IMR-90 (cell line): ENCODE measurements at regions not wholly inside any gene's neighbourhood (a gene's known extent, or its start where the extent isn't known, plus 50 kb on each side); places are given as distances from the start of the nearest gene placed in this dataset.
A peak's percentile ranks its signal among the peaks of the same experiment; 100 is the strongest.

ENCODE experiments used
- ATAC-seq: fragments of 200-7000 bp; cut with Tn5 transposase; 2 replicates; pipeline ENCODE4 v1.9.1; 2020; ENCODE audit warnings: low read depth, mild to moderate bottlenecking, moderate library complexity
- BruUV-seq: library from RNA; stranded (reverse); fragments of 400-500 nt; replicated peaks from 2 replicates; lab custom pipeline; 2021; lab: Mats Ljungman, UMichigan
- CTCF ChIA-PET: fragments of 300-600 bp; formaldehyde crosslinking; extraction: SDS; loops from one replicate; lab custom pipeline; 2021; ENCODE audit warnings: antibody characterized with exemption; lab: Yijun Ruan, JAX
- POLR2A ChIA-PET: fragments of 300-600 bp; sonication (Branson Sonifier 250); formaldehyde crosslinking; loops from one replicate; lab custom pipeline; 2022; ENCODE audit warnings: antibody characterized with exemption; ENCODE audit not compliant: unreplicated experiment; lab: Charles Lee
- DNase-seq: peaks from one replicate; pipeline ENCODE4 v3.0.0; 2013
- H2AFZ ChIP-seq: replicated peaks from 2 replicates; pipeline ENCODE3; 2013; ENCODE audit warnings: low read length, mild to moderate bottlenecking; ENCODE audit not compliant: poor library complexity
- H2AK5ac ChIP-seq: 2 replicates; pipeline ENCODE4 v1.6.1; 2013; ENCODE audit warnings: low read depth, low read length, inconsistent platforms
- H2AK9ac ChIP-seq: replicated peaks from 2 replicates; pipeline ENCODE3; 2013; ENCODE audit warnings: mild to moderate bottlenecking, low read depth, low read length, moderate library complexity; ENCODE audit not compliant: poor library complexity
- H2BK120ac ChIP-seq: 2 replicates; pipeline ENCODE4 v1.6.1; 2013; ENCODE audit warnings: low read depth, low read length, inconsistent platforms
- H2BK15ac ChIP-seq: 3 replicates; pipeline ENCODE4 v1.6.1; 2013; ENCODE audit warnings: low read depth, low read length, inconsistent platforms
- H2BK20ac ChIP-seq: 2 replicates; pipeline ENCODE4 v1.6.1; 2013; ENCODE audit warnings: low read depth, mild to moderate bottlenecking, inconsistent platforms, low read length, moderate library complexity
- H2BK5ac ChIP-seq: 2 replicates; pipeline ENCODE4 v1.6.1; 2013; ENCODE audit warnings: mild to moderate bottlenecking, low read depth, low read length, inconsistent platforms; ENCODE audit not compliant: poor library complexity, severe bottlenecking
- H3K14ac ChIP-seq: replicated peaks from 2 replicates; pipeline ENCODE4 v1.6.1; 2013; ENCODE audit warnings: low read depth, low read length, inconsistent platforms
- H3K18ac ChIP-seq: 2 replicates; pipeline ENCODE4 v1.6.1; 2013; ENCODE audit warnings: low read depth, low read length, control low read depth
- H3K23ac ChIP-seq: 2 replicates; pipeline ENCODE4 v1.6.1; 2013; ENCODE audit warnings: low read depth, low read length, inconsistent platforms
- H3K27ac ChIP-seq: 2 replicates; pipeline ENCODE4 v1.5.1; 2013; ENCODE audit warnings: mild to moderate bottlenecking, control low read depth, low read length; ENCODE audit not compliant: insufficient read depth
- H3K27me3 ChIP-seq: 2 replicates; pipeline ENCODE4 v1.6.1; 2013; ENCODE audit warnings: low read length; ENCODE audit not compliant: control insufficient read depth, insufficient read depth
- H3K36me3 ChIP-seq: 2 replicates; pipeline ENCODE4 v1.6.1; 2013; ENCODE audit warnings: low read length, mixed read lengths; ENCODE audit not compliant: control insufficient read depth, insufficient read depth
- H3K4ac ChIP-seq: 2 replicates; pipeline ENCODE4 v1.6.1; 2013; ENCODE audit warnings: low read depth, low read length, inconsistent platforms
- H3K4me1 ChIP-seq: 2 replicates; pipeline ENCODE4 v1.6.1; 2013; ENCODE audit warnings: low read length, mixed read lengths; ENCODE audit not compliant: control insufficient read depth, insufficient read depth
- H3K4me2 ChIP-seq: 2 replicates; pipeline ENCODE4 v1.6.1; 2013; ENCODE audit warnings: low read depth, mild to moderate bottlenecking, control low read depth, low read length, moderate library complexity
- H3K4me3 ChIP-seq: 2 replicates; pipeline ENCODE4 v1.5.1; 2013; ENCODE audit warnings: low read depth, mild to moderate bottlenecking, control low read depth, low read length, moderate library complexity; ENCODE audit not compliant: insufficient read depth
- H3K56ac ChIP-seq: 2 replicates; pipeline ENCODE4 v1.6.1; 2013; ENCODE audit warnings: low read length, inconsistent platforms; ENCODE audit not compliant: insufficient read depth; ENCODE audit errors: extremely low read depth
- H3K79me1 ChIP-seq, 2 experiments: 2 replicates each; pipeline ENCODE4 v1.6.1; 2013; ENCODE audit warnings: low read length in 2 of 2, inconsistent platforms in 1 of 2, low read depth in 1 of 2
- H3K9ac ChIP-seq: 2 replicates; pipeline ENCODE4 v1.6.1; 2013; ENCODE audit warnings: low read depth, low read length, control low read depth
- H3K9me1 ChIP-seq: 2 replicates; pipeline ENCODE4 v1.6.1; 2013; ENCODE audit warnings: low read length, inconsistent platforms; ENCODE audit not compliant: insufficient read depth
- H3K9me3 ChIP-seq: 2 replicates; pipeline ENCODE4 v1.6.1; 2013; ENCODE audit warnings: low read length; ENCODE audit not compliant: control insufficient read depth, insufficient read depth
- H4K20me1 ChIP-seq: 2 replicates; pipeline ENCODE4 v1.6.1; 2013; ENCODE audit warnings: low read length, inconsistent platforms; ENCODE audit not compliant: insufficient read depth
- H4K5ac ChIP-seq: 2 replicates; pipeline ENCODE4 v1.6.1; 2013; ENCODE audit warnings: mild to moderate bottlenecking, low read depth, low read length, control low read depth
- H4K8ac ChIP-seq, 2 experiments: 2 replicates each; pipeline ENCODE4 v1.6.1; 2013; ENCODE audit warnings: low read depth in 2 of 2, low read length in 2 of 2, control low read depth in 1 of 2, inconsistent platforms in 1 of 2
- H4K91ac ChIP-seq: 2 replicates; pipeline ENCODE4 v1.6.1; 2013; ENCODE audit warnings: low read depth, low read length, inconsistent platforms; ENCODE audit not compliant: insufficient read depth
- SMC3 ChIP-seq: fragments of 150-350 bp; IDR thresholded peaks from 2 replicates; pipeline ENCODE4 v1.6.1; 2016; ENCODE audit warnings: low read depth, mild to moderate bottlenecking, antibody characterized with exemption, low read length, moderate library complexity
- USF2 ChIP-seq: fragments of 150-350 bp; IDR thresholded peaks from 2 replicates; pipeline ENCODE4 v1.6.1; 2017; ENCODE audit warnings: mild to moderate bottlenecking, antibody characterized with exemption, low read length, low read depth
- WGBS, 2 experiments: methylation state at CpG; one replicate each; pipeline versions ENCODE4 v1.1.5 to v1.1.7; 2013; ENCODE audit warnings: missing lambda C conversion rate in 2 of 2; ENCODE audit not compliant: insufficient read length in 1 of 2; ENCODE audit errors: extremely low coverage in 2 of 2; 5-methylcytosine and 5-hydroxymethylcytosine counted together
- dilution Hi-C: fragments of 300-500 bp; cut with HindIII; formaldehyde crosslinking; loops from one replicate; pipeline ENCODE4 v1.14.3; 2018; ENCODE audit warnings: low sequenced_read_pairs; ENCODE audit not compliant: unreplicated experiment
- in situ Hi-C: fragments of 300-500 bp; cut with MboI; formaldehyde crosslinking; loops from 3 replicates; pipeline ENCODE4 v1.14.3; 2019; ENCODE audit warnings: low sequenced_read_pairs, inconsistent platforms, mixed read lengths
- intact Hi-C: fragments of 100-400 bp; cut with micrococcal nuclease; formaldehyde crosslinking; loops from 2 replicates; pipeline ENCODE4 v1.10.0; 2022

GRCh38 chr2:42852798-42853197, 60.4 kb upstream of the HAAO start:
- Histone ChIP-seq H2AFZ (no peak overlapping the region), H2BK5ac (no peak overlapping the region), H2BK120ac (no peak overlapping the region), H3K14ac (no peak overlapping the region), H2AK9ac (no peak overlapping the region), H4K91ac (no peak overlapping the region), H4K5ac (no peak overlapping the region), H3K36me3 (no peaks in the 10 kb centered on the region), H3K79me1 (no peaks in the 10 kb centered on the region), H3K18ac (no peak overlapping the region), H3K27me3 (peaks cover under 1% of the 10 kb centered on the region; the same call in 1 of the 2 replicates), H4K20me1 (no peaks in the 10 kb centered on the region), H3K4ac (no peak overlapping the region), H4K8ac (no peak overlapping the region), H2BK15ac (0 out of 3 replicates have a peak overlapping the region, but pooled peaks have one; percentile 26), H2AK5ac (no peak overlapping the region), H3K9me3 (no peaks in the 10 kb centered on the region), H3K4me3 (no peak overlapping the region), H3K9ac (no peak overlapping the region), H2BK20ac (no peak overlapping the region), H3K56ac (no peak overlapping the region), H3K4me1 (peaks cover 7% of the 10 kb centered on the region; the same call in 1 of the 2 replicates), H3K9me1 (peaks cover 7% of the 10 kb centered on the region), H3K4me2 (no peak overlapping the region), H3K23ac (no peak overlapping the region), H3K27ac (no peak overlapping the region)
- ATAC-seq = no peak
- dilution Hi-C loops = no loop called here
- ChIA-PET CTCF (no interaction called here), POLR2A (no interaction called here)
- WGBS, 2 experiments = 100% methylated on average over 3 of the region's 5 CpGs; no CpG with 5 or more reads in 1 of the 2 experiments
- intact Hi-C loops = no loop called here
- DNase-seq = no peak
- in situ Hi-C loops = loop anchor here (10.0 kb wide), 1 partner anchor 382 kb away; no protein-coding TSS in a partner anchor
- TF ChIP-seq SMC3 (no peak), USF2 (0 out of 2 replicates have a peak, but pooled peaks have one; percentile 7)
- no TSS peak for BruUV-seq
